NCI-H69 (cell line): ENCODE measurements at regions not wholly inside any gene's neighbourhood (a gene's known extent, or its start where the extent isn't known, plus 50 kb on each side); places are given as distances from the start of the nearest gene placed in this dataset.
"Not testable (repeated sequence)": the region's sequence is repeated elsewhere in the genome, so short reads cannot be mapped to it uniquely, and the experiment has no call there.

Source experiments
- DNase-seq: peaks from one replicate; lab custom pipeline; 2025; lab: John Stamatoyannopoulos, UW

- no peak for DNase-seq
Observed at GRCh38 chr1:207243442-207244408, 77.8 kb upstream of the CD55 start.

DNA sequence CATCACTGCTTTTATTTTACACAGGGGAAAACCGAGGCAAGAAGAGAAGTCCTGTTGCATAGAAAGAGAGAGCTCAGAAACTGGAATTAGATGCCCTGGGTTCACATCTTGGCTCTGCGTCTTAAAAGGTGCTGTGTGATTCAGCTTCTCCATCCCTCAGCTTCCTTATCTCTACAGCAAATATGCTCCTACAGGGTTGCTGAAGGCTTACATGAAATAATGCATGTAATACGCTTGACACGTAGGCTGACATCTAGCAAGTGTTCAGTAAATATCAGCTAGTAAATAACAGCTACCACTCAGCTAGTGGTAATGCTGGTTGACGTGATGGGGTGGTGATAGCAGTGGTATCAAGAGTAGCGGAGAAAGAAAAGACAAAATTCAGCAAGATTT lies 77.1 kb upstream of the CD55 start:
- DNase-seq = no peak

DNA sequence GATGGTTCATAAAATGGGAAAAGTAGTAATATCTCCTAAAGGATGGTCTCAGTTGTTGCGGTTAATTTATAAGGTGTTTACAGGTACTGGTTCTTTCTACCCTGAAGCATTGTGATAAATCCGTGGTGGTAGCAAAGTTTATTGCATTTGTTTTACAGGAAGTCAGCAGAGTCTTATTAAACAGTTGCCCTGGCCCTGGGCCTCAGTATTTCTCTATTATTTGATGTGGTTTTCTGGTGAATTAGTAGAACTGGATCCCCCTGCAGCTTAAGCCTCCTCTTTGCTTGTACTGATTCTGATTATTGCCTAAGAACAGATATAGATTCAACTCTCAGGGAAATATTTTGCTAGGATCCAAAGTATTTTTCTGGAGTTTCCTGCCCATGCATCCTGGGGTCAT lies 76.4 kb upstream of the CD55 start:
- no peak for DNase-seq

DNA sequence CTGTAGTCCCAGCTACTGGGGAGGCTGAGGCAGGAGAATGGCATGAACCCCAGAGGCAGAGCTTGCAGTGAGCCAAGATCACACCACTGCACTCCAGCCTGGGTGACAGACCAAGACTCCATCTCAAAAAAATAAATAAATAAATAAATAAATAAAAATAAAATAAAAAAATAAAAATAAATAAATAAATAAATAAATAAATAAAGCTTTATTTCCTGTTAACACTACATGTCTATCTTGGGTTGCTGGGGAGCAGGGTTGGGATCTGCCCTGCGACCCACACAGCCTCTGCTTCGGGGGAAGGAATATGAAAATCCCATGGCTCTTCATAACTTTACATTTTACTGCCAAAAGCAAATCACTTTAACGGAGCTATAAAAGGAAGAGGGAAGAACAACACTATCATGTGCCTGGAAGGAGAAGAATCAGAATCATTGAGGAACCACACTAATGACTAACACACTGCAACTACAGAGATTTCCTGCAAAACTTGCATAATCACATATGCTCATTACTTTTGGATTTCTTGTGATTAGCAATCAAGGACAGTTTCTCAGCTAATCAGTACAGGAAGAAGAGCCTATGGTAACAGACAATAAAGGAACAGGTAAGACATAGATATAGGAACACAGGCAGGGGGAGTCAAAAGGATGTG lies 72.8 kb upstream of the CD55 start:
- DNase-seq = no peak

GRCh38 chr1:207250431-207250830 lies 71.0 kb upstream of the CD55 start:
- DNase-seq = no peak

DNA sequence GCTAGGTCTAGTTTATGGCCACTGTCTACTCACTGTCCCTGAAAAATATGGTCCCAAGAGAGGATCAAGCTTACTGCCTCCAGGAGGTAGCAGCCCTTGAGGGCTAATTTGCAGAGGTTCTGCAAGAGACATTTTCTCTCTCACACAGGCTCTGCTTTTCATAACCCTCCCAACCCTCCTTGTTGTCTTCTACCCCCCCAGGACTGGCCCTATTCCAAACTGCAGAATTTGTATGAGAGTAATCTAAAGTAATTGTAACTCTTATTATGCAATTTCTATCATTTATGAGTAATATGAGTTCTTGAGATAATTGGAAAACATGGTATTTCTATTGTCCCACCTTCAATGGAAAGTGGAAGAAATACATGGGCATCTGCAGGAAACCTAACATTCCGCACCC lies 70.4 kb upstream of the CD55 start:
- no peak for DNase-seq

DNA sequence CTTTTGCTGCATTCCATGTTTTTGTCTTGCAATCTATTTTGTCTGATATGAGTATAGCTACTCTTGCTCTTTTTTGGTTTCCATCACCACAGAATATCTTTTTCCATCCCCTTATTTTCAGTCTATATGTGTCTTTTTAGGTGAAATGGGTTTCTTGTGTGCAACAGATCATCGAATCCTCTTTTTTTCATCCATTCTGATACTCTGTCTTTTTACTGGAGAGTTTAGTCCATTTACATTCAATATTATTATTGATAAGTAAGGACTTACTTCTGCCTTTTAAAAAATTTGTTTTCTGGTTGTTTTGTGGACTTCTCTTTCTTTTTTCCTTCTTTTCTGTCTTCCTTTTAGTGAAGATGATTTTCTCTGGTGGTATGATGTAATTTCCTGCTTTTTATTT lies 64.6 kb upstream of the CD55 start:
- no peak for DNase-seq

GRCh38 chr1:207259391-207259790 lies 62.1 kb upstream of the CD55 start:
- no peak for DNase-seq

- DNase-seq = no peak
Observed at GRCh38 chr1:207261971-207262370, 59.5 kb upstream of the CD55 start.

- DNase-seq = not testable (repeated sequence)
Observed at GRCh38 chr1:207262891-207263290, 58.6 kb upstream of the CD55 start.

DNA sequence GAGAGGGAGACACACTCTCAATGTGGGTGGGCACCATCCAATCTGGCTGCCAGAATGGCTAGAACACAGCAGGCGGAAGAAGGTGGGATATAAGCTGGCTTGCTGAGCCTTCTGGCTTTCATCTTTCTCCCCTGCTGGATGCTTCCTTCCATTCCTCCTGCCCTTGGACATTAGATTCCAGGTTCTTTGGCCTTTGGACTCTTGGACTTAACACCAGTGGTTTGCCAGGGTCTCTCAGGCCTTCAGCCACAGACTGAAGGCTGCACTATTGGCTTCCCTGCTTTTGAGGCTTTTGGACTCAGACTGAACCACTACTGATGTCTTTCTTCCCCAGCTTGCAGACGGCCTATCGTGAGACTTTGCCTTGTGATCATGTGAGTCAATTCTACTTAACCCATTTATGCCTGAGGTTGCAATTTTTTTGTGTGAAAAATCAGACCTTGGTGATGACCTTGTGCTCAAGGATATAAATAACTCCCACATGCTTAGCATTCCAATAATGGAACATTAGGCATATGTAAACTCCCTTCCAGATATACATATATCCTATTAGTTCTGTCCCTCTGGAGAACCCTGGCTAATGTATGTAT lies 56.7 kb upstream of the CD55 start:
- no peak for DNase-seq

- DNase-seq = no peak
Observed at GRCh38 chr1:207268337-207268736, 53.1 kb upstream of the CD55 start.

DNA sequence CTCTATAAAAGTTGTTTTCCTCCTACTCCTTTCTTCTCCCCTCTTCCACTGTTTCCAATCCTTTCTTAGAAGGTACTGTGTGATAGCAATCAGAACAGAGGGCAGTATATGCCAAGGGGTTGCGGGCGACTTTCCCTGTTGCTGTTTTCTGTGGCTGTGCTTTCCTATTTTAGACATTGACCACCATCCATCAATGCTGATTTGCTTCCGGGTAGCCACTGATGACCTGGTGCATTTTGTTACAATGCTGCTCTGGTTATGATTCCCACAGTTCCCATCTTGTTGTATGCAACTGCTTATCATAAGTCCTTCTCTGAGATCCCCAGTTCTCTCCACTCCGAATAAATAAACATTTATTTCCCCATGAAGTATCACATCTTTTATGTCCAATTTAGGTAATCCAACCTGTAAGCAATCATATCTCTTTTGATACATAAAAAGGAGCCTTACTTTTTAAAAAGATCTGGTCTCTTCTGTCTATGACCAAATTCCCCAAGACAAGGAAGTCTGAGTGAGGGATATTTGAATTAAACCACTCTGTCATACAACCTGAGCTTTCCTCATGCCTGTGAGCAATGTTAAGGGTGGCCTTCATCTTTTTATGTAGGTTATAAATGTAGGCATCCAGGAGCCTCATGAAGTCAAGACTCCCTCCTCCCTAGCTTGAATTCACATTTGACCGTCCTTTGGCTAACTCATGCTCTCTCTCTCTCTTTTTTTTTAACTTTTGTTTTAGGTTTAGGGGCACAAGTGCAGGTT lies 52.5 kb upstream of the CD55 start:
- DNase-seq = no peak
